ENCODE measurements at regions not wholly inside any gene's neighbourhood (a gene's known extent, or its start where the extent isn't known, plus 50 kb on each side); places are given as distances from the start of the nearest gene placed in this dataset.

- no peak for TF ChIP-seq CTCF (IDR thresholded peaks at IDR 0.05)
- TF ChIP-seq CHD2 (IDR thresholded peaks at IDR 0.05; ENCODE audit: low read length, partially characterized antibody), result no peak
- TF ChIP-seq POLR2A (IDR thresholded peaks at IDR 0.05; ENCODE audit: low read length), result no peak
- TF ChIP-seq MAZ (IDR thresholded peaks at IDR 0.05; ENCODE audit: borderline replicate concordance, low read depth, low read length), result no peak
- TF ChIP-seq BCL3 (IDR thresholded peaks at IDR 0.05), result no peak
- no peak for TF ChIP-seq REST (IDR thresholded peaks at IDR 0.05)
These were observed 77.6 kb downstream of the C16orf95 start for GRCh38 chr16:87239545-87239944.

All from A549 (cell line).